K562 (cell line): ENCODE measurements at regions not wholly inside any gene's neighbourhood (a gene's known extent, or its start where the extent isn't known, plus 50 kb on each side); places are given as distances from the start of the nearest gene placed in this dataset.

Experiments
- ATAC-seq: fragments of 200-7000 bp; cut with Tn5 transposase; 3 replicates; pipeline ENCODE4 v1.9.1; 2020; ENCODE audit warnings: moderate library complexity
- BruUV-seq: library from RNA; stranded (reverse); fragments of 400-500 nt; replicated peaks from 2 replicates; lab custom pipeline; 2021; lab: Mats Ljungman, UMichigan
- CTCF ChIA-PET: fragments of 300-600 bp; formaldehyde crosslinking; extraction: SDS; loops from one replicate; lab custom pipeline; 2021; ENCODE audit warnings: low intra/inter-chr PET ratio; lab: Yijun Ruan, JAX
- POLR2A ChIA-PET: fragments of 300-600, 350-650 bp; sonication (Branson Sonifier 250); formaldehyde crosslinking; extraction: SDS; loops from one replicate; lab custom pipeline; 2021; ENCODE audit warnings: antibody characterized with exemption, inconsistent platforms; lab: Yijun Ruan, JAX
- DNase-seq, 4 experiments: peaks; one replicate each; pipeline versions ENCODE4 v3.0.0 to v3.0.0-alpha.2; 2011 to 2018; ENCODE audit warnings: low spot score in 3 of 4, mixed read lengths in 3 of 4; ENCODE audit errors: extremely low read depth in 1 of 4
- FAIRE-seq: peaks from 2 replicates; lab custom pipeline; 2011; peaks lifted over from hg19 to GRCh38; lab: Jason Lieb, UNC
- H2AFZ ChIP-seq: 2 replicates; pipeline ENCODE4 v1.6.0; 2011; ENCODE audit warnings: low read depth, low read length, control low read depth, inconsistent platforms
- H3K27ac ChIP-seq: fragments of 200-600 bp; 3 replicates; pipeline ENCODE4 v1.8.0; 2011; ENCODE audit warnings: low read depth, mild to moderate bottlenecking, control low read depth, inconsistent platforms, low read length, moderate library complexity, mixed read lengths; ENCODE audit errors: extremely low read depth
- H3K27me3 ChIP-seq, 2 experiments: fragments of 300-600 bp in 1 of 2; 2 replicates in 1 of 2; 3 replicates in 1 of 2; pipeline versions ENCODE4 v1.6.0 to v1.8.0; 2011; ENCODE audit warnings: inconsistent platforms in 2 of 2, low read length in 2 of 2, mild to moderate bottlenecking in 1 of 2, mixed read lengths in 1 of 2, moderate library complexity in 1 of 2; ENCODE audit not compliant: control insufficient read depth in 2 of 2, insufficient read depth in 2 of 2
- H3K36me3 ChIP-seq: fragments of 300-600 bp; 3 replicates; pipeline ENCODE4 v1.8.0; 2011; ENCODE audit warnings: mild to moderate bottlenecking, low read length, inconsistent platforms; ENCODE audit not compliant: control insufficient read depth, insufficient read depth
- H3K4me1 ChIP-seq, 2 experiments: fragments of 200-600 bp in 1 of 2; replicated peaks in 1 of 2; 2 replicates in 1 of 2; 3 replicates in 1 of 2; pipeline versions ENCODE4 v1.5.1 to v1.8.0; 2011; ENCODE audit warnings: inconsistent platforms in 2 of 2, low read length in 2 of 2, mild to moderate bottlenecking in 1 of 2, mixed read lengths in 1 of 2, moderate library complexity in 1 of 2; ENCODE audit not compliant: control insufficient read depth in 2 of 2, insufficient read depth in 2 of 2
- H3K4me2 ChIP-seq: 2 replicates; pipeline ENCODE4 v1.6.1; 2011; ENCODE audit warnings: low read length, control low read depth, inconsistent platforms, mixed read lengths; ENCODE audit not compliant: insufficient read depth
- H3K4me3 ChIP-seq: fragments of 200-600 bp; sonication (generic), shearing (Covaris generic); 2 replicates; pipeline ENCODE4 v1.5.1; 2016; ENCODE audit warnings: control low read depth, inconsistent platforms
- H3K79me2 ChIP-seq: fragments of 200-600 bp; 3 replicates; pipeline ENCODE4 v1.8.0; 2011; ENCODE audit warnings: low read length, inconsistent platforms; ENCODE audit not compliant: control insufficient read depth, insufficient read depth
- H3K9ac ChIP-seq, 2 experiments: 2 replicates each; pipeline versions ENCODE4 v1.6.0 to v1.6.1; 2011; ENCODE audit warnings: low read depth in 2 of 2, low read length in 2 of 2, control low read depth in 1 of 2, inconsistent platforms in 1 of 2, mild to moderate bottlenecking in 1 of 2, mixed read lengths in 1 of 2; ENCODE audit not compliant: insufficient read depth in 1 of 2
- H3K9me1 ChIP-seq: one replicate; pipeline ENCODE4 v1.6.0; 2011; ENCODE audit warnings: inconsistent platforms, mild to moderate bottlenecking, low read length, moderate library complexity; ENCODE audit not compliant: control insufficient read depth, insufficient read depth
- H3K9me3 ChIP-seq: replicated peaks from 2 replicates; pipeline ENCODE4 v1.5.1; 2011; ENCODE audit warnings: low read depth, low read length, inconsistent platforms; ENCODE audit not compliant: control insufficient read depth, insufficient read depth
- H4K20me1 ChIP-seq: replicated peaks from 2 replicates; pipeline ENCODE4 v1.6.1; 2011; ENCODE audit warnings: low read length, inconsistent platforms, mixed read lengths; ENCODE audit not compliant: control insufficient read depth, insufficient read depth
- CTCFL ChIP-seq: IDR thresholded peaks from 2 replicates; pipeline ENCODE4 v1.6.1; 2011; ENCODE audit warnings: borderline replicate concordance, low read depth, mild to moderate bottlenecking, moderate library complexity, low read length; ENCODE audit not compliant: insufficient read depth, poor library complexity, severe bottlenecking
- KLF6 ChIP-seq: fragments of 250-450 bp; sonication (Bioruptor Pico); IDR thresholded peaks from 2 replicates; pipeline ENCODE4 v1.4.0; 2020; ENCODE audit warnings: mild to moderate bottlenecking, moderate library complexity, borderline replicate concordance
- LEF1 ChIP-seq: fragments of 450-650 bp; IDR thresholded peaks from 2 replicates; pipeline ENCODE4 v1.6.1; 2016; ENCODE audit warnings: mild to moderate bottlenecking
- NFATC3 ChIP-seq: fragments of 450-650 bp; IDR thresholded peaks from 2 replicates; pipeline ENCODE4 v1.6.1; 2017; ENCODE audit warnings: mild to moderate bottlenecking
- NFRKB ChIP-seq: fragments of 450-650 bp; IDR thresholded peaks from 2 replicates; pipeline ENCODE4 v1.6.1; 2016; ENCODE audit warnings: low read depth
- NFYB ChIP-seq: IDR thresholded peaks from 2 replicates; pipeline ENCODE4 v1.6.1; 2011; ENCODE audit warnings: mild to moderate bottlenecking, moderate library complexity; ENCODE audit not compliant: insufficient read length; ENCODE audit errors: extremely low read depth
- PHF21A ChIP-seq: fragments of 450-650 bp; IDR thresholded peaks from 2 replicates; pipeline ENCODE4 v1.6.1; 2017; ENCODE audit warnings: low read depth, borderline replicate concordance
- RBM17 ChIP-seq: fragments of 200-400 bp; formaldehyde crosslinking; IDR thresholded peaks from 2 replicates; pipeline ENCODE4 v1.6.1; 2017; ENCODE audit warnings: low read depth, mild to moderate bottlenecking, low read length, borderline replicate concordance
- RNF219 ChIP-seq: fragments of 250-450 bp; sonication (Bioruptor Pico); IDR thresholded peaks from 2 replicates; pipeline ENCODE4 v1.5.0; 2022; ENCODE audit warnings: mild to moderate bottlenecking
- RUNX1 ChIP-seq: sonication (generic); IDR thresholded peaks from 2 replicates; pipeline ENCODE4 v1.6.1; 2016; ENCODE audit warnings: antibody characterized with exemption, low read depth
- SLC30A9 ChIP-seq: fragments of 250-450 bp; sonication (Bioruptor Pico); IDR thresholded peaks from 2 replicates; pipeline ENCODE4 v1.8.0; 2022; ENCODE audit warnings: mild to moderate bottlenecking, moderate library complexity
- SRSF3 ChIP-seq: fragments of 200-400 bp; formaldehyde crosslinking; IDR thresholded peaks from 2 replicates; pipeline ENCODE4 v1.6.1; 2016; ENCODE audit warnings: mild to moderate bottlenecking, low read length, moderate library complexity; ENCODE audit not compliant: insufficient read depth
- SUPT5H ChIP-seq: fragments of 450-650 bp; IDR thresholded peaks from 2 replicates; pipeline ENCODE4 v1.6.1; 2016
- TAF7 ChIP-seq: fragments of 450-650 bp; IDR thresholded peaks from 2 replicates; pipeline ENCODE4 v1.6.1; 2016; ENCODE audit warnings: missing genetic modification characterization, missing compliant biosample characterization
- WHSC1 ChIP-seq: IDR thresholded peaks from one replicate; pipeline ENCODE4 v1.6.1; 2012; ENCODE audit warnings: low read length, control low read depth, inconsistent platforms
- ZNF143 ChIP-seq: sonication (generic); formaldehyde crosslinking; IDR thresholded peaks from 2 replicates; pipeline ENCODE4 v1.9.0; 2022; ENCODE audit warnings: mild to moderate bottlenecking, missing genetic modification reagents
- ZNF639 ChIP-seq, 2 experiments: fragments of 200-800 bp in 1 of 2; sonication (Bioruptor generic) in 1 of 2; sonication (generic) in 1 of 2; formaldehyde crosslinking in 1 of 2; IDR thresholded peaks in 1 of 2; conservative IDR thresholded peaks in 1 of 2; 2 replicates each; pipeline versions ENCODE4 v1.5.0 to v1.6.1; 2016 to 2020; ENCODE audit warnings: missing compliant biosample characterization in 1 of 2, missing genetic modification characterization in 1 of 2, missing genetic modification reagents in 1 of 2
- ZZZ3 ChIP-seq: fragments of 450-650 bp; IDR thresholded peaks from 2 replicates; pipeline ENCODE4 v1.6.1; 2016; ENCODE audit warnings: antibody characterized with exemption, mild to moderate bottlenecking, moderate library complexity
- WGBS: fragments of 100-300 bp; shearing (Covaris generic); methylation state at CpG from one replicate; pipeline ENCODE4 v1.1.6; 2016; ENCODE audit warnings: low coverage, mixed read lengths; ENCODE audit not compliant: insufficient coverage; ENCODE audit errors: missing lambda C conversion rate; 5-methylcytosine and 5-hydroxymethylcytosine counted together
- in situ Hi-C: fragments of 300-500 bp; cut with MboI; formaldehyde crosslinking; loops from 4 replicates; pipeline ENCODE4 v1.15.0; 2018; ENCODE audit warnings: inconsistent platforms, mixed read lengths
- intact Hi-C: fragments of 100-400 bp; cut with micrococcal nuclease; formaldehyde crosslinking; loops from 2 replicates; pipeline ENCODE4 v1.14.2; 2022

DNA sequence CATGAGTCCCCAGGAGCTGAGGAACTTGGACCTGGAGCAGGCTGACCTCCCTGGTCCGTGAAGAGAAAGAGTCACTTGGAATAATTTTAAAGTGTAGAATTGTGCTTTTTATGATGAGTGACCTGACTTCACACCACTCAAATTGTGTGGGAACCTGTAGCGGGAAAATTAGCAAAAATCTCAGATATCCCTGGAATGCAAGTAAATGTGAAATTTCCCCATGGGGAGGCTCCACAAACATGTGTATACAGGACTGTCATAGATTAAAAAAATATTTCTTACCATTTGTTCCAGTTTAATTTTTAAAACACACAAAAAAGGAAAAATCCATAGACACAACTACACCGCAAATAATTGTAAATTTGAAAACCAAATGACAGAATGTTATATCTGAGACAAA is 1079.6 kb upstream of the PABPC4L start (continued):
- TF ChIP-seq CTCFL, result no peak
- TF ChIP-seq KLF6 (CRISPR knock-in tag), result no peak
- no peak for TF ChIP-seq PHF21A
- TF ChIP-seq TAF7, result no peak
- TF ChIP-seq, all 486 proteins: peak for 0

- Histone ChIP-seq H2AFZ (no peak overlapping the region), H3K9ac (no peak overlapping the region), H3K4me3 (no peak overlapping the region), H3K9me3 (no peaks in the 10 kb centered on the region), H3K4me1 (no peaks in the 10 kb centered on the region), H3K36me3 (no peaks in the 10 kb centered on the region), H3K9me1 (no peaks in the 10 kb centered on the region), H3K4me2 (no peak overlapping the region), H3K27me3 (no peaks in the 10 kb centered on the region), H3K27ac (no peak overlapping the region), H4K20me1 (no peaks in the 10 kb centered on the region), H3K79me2 (no peaks in the 10 kb centered on the region)
- intact Hi-C loops, result no loop called here
- POLR2A ChIA-PET, result no interaction called here
- BruUV-seq, result no TSS peak
- in situ Hi-C loops, result no loop called here
- WGBS, result 4% methylated on average over 2 of the region's 2 CpGs
- DNase-seq, result no peak
- FAIRE-seq, result no peak
- CTCF ChIA-PET, result no interaction called here
- no peak for ATAC-seq
- TF ChIP-seq RBM17 (no peak), RUNX1 (no peak), NFYB (no peak), ZZZ3 (no peak), SUPT5H (no peak), WHSC1 (no peak), SLC30A9 (CRISPR knock-in tag) (no peak), ZNF639 (CRISPR knock-in tag; conservative IDR thresholded peaks at IDR 0.05 in 1 of 2, IDR thresholded peaks at IDR 0.05 in 1 of 2) (no peak), SRSF3 (no peak), RNF219 (CRISPR knock-in tag) (no peak), NFATC3 (no peak), NFRKB (no peak), LEF1 (no peak), ZNF143 (CRISPR knock-in tag) (no peak)
These were observed 1076.4 kb upstream of the PABPC4L start for GRCh38 chr4:135277980-135278315.
